GM12873 (cell line): ENCODE measurements at regions not wholly inside any gene's neighbourhood (a gene's known extent, or its start where the extent isn't known, plus 50 kb on each side); places are given as distances from the start of the nearest gene placed in this dataset.

Source experiments
- TF ChIP-seq, protein P1 (sequence below): IDR thresholded peaks from 2 replicates; pipeline ENCODE4 v1.5.1; 2012; ENCODE audit warnings: low read depth, mild to moderate bottlenecking, moderate library complexity, low read length, control low read depth; ENCODE audit not compliant: insufficient read depth; ENCODE audit errors: missing control alignments

DNA sequence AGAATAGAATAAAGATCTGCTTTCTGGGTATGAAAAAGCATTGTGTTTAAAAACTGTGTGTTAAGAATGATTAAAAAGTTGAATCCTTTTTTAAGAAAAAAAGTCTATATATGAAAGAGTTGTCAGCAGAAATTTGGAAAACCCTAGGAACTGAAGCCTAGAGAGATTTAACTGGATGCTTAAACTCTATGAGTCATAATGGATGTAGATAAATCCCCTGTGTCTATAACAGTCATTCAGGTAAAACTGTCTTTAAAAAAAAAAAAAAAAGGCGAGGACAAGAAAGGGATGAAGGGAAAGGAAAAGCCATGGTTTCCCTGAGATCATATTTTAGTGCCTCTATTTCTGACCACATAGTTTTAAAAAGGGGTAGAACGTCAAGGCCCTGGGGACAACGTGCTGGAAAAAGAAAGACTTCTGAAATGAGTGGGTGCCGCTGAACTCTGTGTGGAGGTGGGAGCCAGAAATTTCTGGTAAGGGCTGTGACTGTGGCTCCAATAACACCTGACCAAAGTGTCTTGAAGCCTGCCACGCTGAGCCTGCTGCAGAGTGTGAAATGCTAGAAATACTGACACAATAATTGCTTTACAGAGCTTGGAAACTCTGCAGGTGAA lies 302.6 kb upstream of the ARID1B start:
- TF ChIP-seq, protein P1, sequence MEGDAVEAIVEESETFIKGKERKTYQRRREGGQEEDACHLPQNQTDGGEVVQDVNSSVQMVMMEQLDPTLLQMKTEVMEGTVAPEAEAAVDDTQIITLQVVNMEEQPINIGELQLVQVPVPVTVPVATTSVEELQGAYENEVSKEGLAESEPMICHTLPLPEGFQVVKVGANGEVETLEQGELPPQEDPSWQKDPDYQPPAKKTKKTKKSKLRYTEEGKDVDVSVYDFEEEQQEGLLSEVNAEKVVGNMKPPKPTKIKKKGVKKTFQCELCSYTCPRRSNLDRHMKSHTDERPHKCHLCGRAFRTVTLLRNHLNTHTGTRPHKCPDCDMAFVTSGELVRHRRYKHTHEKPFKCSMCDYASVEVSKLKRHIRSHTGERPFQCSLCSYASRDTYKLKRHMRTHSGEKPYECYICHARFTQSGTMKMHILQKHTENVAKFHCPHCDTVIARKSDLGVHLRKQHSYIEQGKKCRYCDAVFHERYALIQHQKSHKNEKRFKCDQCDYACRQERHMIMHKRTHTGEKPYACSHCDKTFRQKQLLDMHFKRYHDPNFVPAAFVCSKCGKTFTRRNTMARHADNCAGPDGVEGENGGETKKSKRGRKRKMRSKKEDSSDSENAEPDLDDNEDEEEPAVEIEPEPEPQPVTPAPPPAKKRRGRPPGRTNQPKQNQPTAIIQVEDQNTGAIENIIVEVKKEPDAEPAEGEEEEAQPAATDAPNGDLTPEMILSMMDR: no peak

DNA sequence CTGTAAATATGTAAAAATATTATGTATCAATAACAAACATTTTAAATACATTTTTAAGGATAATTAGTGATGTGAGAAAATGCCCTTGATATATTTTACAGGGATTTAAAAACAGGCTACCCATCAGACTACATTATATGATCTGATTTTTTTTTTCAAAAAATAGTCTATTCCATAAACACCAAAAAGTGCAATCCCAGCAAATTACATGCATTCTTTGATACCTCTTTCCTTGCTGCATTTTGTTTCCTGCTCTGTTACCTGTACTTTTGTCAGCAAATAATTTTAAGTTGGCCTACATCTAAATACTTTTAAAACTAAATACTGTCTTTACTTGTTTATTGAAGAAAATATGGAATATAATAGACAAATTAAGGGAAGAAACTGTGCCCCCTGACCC lies 306.2 kb upstream of the ARID1B start:
- TF ChIP-seq, protein P1: no peak

DNA sequence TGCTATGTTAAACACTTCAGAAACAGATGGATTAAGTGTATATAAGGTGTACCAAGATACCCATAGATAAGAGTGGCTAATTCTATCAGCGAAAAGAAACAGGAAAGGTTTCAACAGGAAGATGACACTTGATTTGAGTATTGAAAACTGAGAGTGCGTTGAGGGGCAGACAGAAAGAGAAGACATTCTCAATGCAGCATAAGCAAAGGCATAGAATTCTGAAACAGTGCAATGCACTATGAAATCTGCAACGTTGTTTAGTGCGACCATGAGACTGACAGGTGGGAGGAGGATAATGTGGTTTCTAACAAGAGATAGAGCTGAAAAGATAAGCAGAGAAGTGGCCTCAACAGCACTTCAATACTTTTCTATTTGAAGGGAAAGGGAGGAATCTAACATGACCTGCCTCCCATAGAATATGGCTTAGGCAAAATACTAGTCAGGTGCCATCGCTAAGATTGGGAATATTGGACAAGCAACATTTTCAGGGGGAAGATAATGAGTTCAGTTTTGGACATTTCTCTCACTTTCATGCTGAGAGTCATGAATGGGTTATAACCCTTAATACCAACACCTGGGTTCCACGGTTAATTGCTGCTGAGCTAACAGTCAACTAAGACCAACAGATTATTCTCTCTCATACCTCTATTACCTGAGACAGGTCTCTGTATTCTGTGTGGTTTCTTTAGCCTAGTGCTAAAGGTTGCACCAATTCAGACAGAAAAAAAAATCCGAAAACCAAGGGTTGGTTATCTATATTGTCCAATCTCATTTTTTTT lies 312.9 kb upstream of the ARID1B start:
- TF ChIP-seq, protein P1: no peak

DNA sequence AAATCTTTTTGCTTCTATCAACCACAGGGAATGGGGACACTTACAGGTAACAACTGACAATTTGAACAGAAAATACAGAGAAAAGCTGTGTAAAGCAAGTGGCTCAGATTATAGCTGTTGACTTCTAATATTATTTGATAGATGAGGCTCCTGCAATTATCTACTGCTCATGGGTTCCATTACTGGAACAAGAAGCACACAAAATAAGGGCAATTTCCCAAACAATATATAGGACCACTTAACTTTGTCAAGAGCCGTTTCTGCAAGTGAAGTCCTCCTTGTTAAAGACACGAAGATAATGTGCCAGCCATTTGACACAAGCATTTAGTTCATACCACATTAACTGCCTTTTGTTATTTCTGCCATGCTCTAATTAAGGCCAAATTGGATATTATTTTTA lies 315.5 kb upstream of the ARID1B start:
- TF ChIP-seq, protein P1: no peak

DNA sequence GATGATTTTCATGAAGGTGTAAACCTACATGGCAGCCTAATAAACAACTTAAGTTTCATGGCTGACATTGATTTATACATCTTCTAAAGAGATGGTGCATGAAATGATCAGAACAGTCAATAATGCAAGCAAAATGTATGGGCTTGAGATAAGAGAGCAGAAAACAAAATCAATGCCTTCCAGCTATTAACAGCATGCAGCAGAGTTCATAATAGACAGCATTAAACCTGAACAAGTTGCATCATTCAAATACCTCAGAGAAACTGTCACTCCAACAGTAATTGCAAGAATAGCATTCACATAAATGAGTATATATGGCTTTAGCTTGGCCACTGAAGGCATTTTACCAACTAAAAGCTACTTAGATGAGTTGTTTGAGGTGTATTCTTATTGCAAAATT lies 319.6 kb upstream of the ARID1B start:
- TF ChIP-seq, protein P1: no peak

DNA sequence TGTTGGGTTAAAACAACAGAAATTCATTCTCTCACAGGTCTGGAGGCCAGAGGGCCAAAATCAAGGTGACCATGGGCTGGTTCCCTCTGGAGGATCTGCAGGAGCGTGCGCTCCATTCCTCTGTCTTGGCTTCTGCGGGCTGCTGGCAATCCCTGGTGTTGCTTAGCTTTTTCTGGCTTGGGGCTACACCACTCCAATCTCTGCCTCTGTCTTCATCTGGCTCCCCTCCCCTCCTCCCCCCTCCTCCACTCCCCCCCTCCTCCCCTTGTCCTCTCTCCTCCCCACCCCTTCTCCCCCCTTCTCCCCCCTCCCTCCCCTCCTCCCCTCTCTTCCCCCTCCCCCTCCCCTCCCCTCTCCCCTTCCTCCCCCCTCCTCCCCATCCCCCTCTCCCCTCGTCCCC lies 321.3 kb upstream of the ARID1B start:
- TF ChIP-seq, protein P1: no peak

DNA sequence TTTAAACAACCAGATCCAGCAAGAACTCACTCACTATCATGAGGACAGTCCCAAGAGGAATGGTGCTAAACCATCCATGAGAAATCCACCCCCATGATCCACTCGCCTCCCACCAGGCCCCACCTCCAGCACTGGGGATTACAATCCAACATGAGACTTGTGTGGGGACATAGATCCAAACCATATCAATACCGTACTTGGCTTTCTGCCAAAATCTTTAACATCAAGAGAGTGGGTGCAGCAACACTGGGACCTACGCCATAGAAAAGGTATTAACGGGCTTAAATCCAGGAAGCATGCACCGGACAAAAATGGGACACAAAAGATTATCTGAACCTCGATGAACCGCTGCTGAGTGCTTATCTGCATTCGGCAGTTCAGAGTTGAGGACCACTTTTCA lies 322.3 kb upstream of the ARID1B start:
- TF ChIP-seq, protein P1: no peak
